ENCODE measurements at regions not wholly inside any gene's neighbourhood (a gene's known extent, or its start where the extent isn't known, plus 50 kb on each side); places are given as distances from the start of the nearest gene placed in this dataset.

GRCh38 chr2:9696731-9697130 lies 65.9 kb upstream of the YWHAQ start:
- no peaks in the 10 kb centered on the region for H3K4me1 ChIP-seq (ENCODE audit: control insufficient read depth, insufficient read depth, low read length)
- CTCF ChIA-PET, result no interaction called here
- intact Hi-C loops (cut with micrococcal nuclease; ENCODE audit: unreplicated experiment) (no loop called here), in situ Hi-C loops (cut with HindIII; ENCODE audit: low pct_unique_long_range_greater_than_20kb, low sequenced_read_pairs) (no loop called here)
- POLR2A ChIA-PET, result no interaction called here
- ATAC-seq (no peak), DNase-seq (ENCODE audit: low read depth, low spot score) (no peak)
- H3K27me3 ChIP-seq (ENCODE audit: control insufficient read depth, insufficient read depth, low read length), result no peaks in the 10 kb centered on the region
- H3K9me3 ChIP-seq (ENCODE audit: control insufficient read depth, insufficient read depth, low read depth, low read length), result no peaks in the 10 kb centered on the region; the same call in 1 of the 2 replicates
- no peaks in the 10 kb centered on the region for H3K36me3 ChIP-seq (ENCODE audit: control insufficient read depth, insufficient read depth, low read length)
- TF ChIP-seq REST (IDR thresholded peaks at IDR 0.05; ENCODE audit: insufficient read depth in 1 of 2, low read depth in 2 of 2, low read length in 1 of 2) (no peak), SIN3A (IDR thresholded peaks at IDR 0.05; ENCODE audit: borderline replicate concordance, insufficient read depth, low read depth, low read length) (no peak), POLR2AphosphoS5 (IDR thresholded peaks at IDR 0.05; ENCODE audit: low read depth, low read length) (no peak), TCF7L2 (IDR thresholded peaks at IDR 0.05; ENCODE audit: low read depth, low read length) (no peak), CTCF (IDR thresholded peaks at IDR 0.05) (no peak)
- H3K4me3 ChIP-seq (ENCODE audit: low read depth in 2 of 2, low read length in 2 of 2), result no peak overlapping the region
- H3K27ac ChIP-seq (ENCODE audit: low read length), result no peak overlapping the region
- BruUV-seq (replicated peaks), result no TSS peak

GRCh38 chr2:9697909-9698308 lies 67.1 kb upstream of the YWHAQ start:
- no TSS peak for BruUV-seq (replicated peaks)
- in situ Hi-C loops (cut with HindIII; ENCODE audit: low pct_unique_long_range_greater_than_20kb, low sequenced_read_pairs), result no loop called here
- ChIA-PET POLR2A (no interaction called here), CTCF (no interaction called here)
- intact Hi-C loops (cut with micrococcal nuclease; ENCODE audit: unreplicated experiment), result no loop called here
- no peaks in the 10 kb centered on the region; the same call in 1 of the 2 replicates for H3K9me3 ChIP-seq (ENCODE audit: control insufficient read depth, insufficient read depth, low read depth, low read length)
- ATAC-seq (no peak), DNase-seq (ENCODE audit: low read depth, low spot score) (no peak)
- H3K4me1 ChIP-seq (ENCODE audit: control insufficient read depth, insufficient read depth, low read length), result no peaks in the 10 kb centered on the region; the same call in 1 of the 2 replicates
- no peaks in the 10 kb centered on the region for H3K36me3 ChIP-seq (ENCODE audit: control insufficient read depth, insufficient read depth, low read length)
- H3K4me3 ChIP-seq (ENCODE audit: low read depth in 2 of 2, low read length in 2 of 2), result no peak overlapping the region
- TF ChIP-seq SIN3A (IDR thresholded peaks at IDR 0.05; ENCODE audit: borderline replicate concordance, insufficient read depth, low read depth, low read length) (no peak), POLR2AphosphoS5 (IDR thresholded peaks at IDR 0.05; ENCODE audit: low read depth, low read length) (no peak), TCF7L2 (IDR thresholded peaks at IDR 0.05; ENCODE audit: low read depth, low read length) (no peak), REST (IDR thresholded peaks at IDR 0.05; ENCODE audit: insufficient read depth in 1 of 2, low read depth in 2 of 2, low read length in 1 of 2) (no peak), CTCF (IDR thresholded peaks at IDR 0.05) (no peak)
- H3K27me3 ChIP-seq (ENCODE audit: control insufficient read depth, insufficient read depth, low read length), result no peaks in the 10 kb centered on the region
- H3K27ac ChIP-seq (ENCODE audit: low read length), result no peak overlapping the region

Measured in Panc1 (cell line).